Amniotic epithelial cell (primary cell): ENCODE measurements at regions not wholly inside any gene's neighbourhood (a gene's known extent, or its start where the extent isn't known, plus 50 kb on each side); places are given as distances from the start of the nearest gene placed in this dataset.

Experiments used
- DNase-seq: peaks from one replicate; pipeline ENCODE4 v3.0.0-alpha.2; 2010; ENCODE audit warnings: low read depth

GRCh38 chr1:34409689-34410229, 233.1 kb downstream of the C1orf94 start:
- no peak for DNase-seq

DNA sequence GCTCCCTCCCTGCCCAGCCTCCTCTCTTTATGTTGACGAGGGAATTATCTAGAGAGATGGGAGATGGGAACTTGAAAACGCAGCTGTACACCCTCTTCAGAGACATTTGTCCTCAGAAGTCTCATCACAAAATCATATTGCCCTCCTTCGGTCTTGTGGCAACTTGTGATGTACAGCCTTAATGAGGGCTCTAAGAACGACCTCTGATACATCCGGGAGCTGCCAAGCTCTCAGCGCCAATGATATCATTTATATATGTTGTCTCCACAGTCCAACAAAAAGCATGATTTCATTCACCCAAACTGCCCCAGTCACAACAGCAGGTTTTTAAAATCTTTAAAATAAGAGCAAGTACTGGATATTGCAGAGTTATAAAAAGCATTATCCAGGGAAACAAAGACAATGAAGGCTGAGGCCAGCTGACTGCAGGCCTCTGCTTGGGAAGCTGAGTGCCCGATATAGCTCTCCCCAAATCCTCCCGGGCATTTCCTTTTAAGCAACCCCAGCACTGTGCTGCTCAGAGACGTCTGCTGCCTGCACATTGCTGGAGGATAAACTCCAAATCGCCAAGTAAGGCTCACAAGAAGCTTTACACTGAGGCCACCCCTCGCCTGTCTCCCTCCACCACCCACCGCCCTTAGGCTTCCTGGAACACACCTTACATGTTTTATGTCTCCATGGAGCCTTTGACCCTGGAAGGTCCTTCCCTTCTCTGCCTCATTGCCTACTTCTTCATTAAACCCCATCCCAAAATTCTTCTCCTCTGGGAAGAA, 236.1 kb downstream of the C1orf94 start:
- DNase-seq: no peak

GRCh38 chr1:34415140-34415539, 238.4 kb downstream of the C1orf94 start:
- DNase-seq: no peak

GRCh38 chr1:34418166-34418565, 241.5 kb downstream of the C1orf94 start:
- no peak for DNase-seq

DNA sequence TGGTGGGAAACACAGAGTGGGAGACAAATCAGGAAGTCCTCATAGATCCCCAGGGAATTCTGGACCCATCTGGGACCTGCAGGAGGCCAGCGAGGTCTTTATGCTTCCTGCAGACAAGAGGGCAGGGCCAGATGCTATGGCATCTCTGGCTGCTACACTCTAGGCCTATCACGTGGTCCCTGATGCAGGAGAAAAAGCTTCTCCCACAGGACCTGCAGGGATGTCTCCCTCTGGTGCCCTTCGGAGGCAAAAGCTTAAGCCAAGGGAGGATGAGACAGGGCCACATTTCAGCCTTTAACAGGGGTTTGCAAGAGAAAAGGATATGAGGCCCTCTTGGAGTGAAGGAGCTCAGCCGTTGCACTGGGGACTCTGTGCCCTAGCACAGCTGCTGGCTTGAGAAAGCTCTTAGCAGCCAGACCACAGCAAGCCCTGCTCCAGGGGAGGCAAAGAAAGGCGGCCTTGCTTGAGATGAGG, 243.0 kb downstream of the C1orf94 start:
- no peak for DNase-seq

GRCh38 chr1:34425046-34425445, 248.3 kb downstream of the C1orf94 start:
- no peak for DNase-seq

DNA sequence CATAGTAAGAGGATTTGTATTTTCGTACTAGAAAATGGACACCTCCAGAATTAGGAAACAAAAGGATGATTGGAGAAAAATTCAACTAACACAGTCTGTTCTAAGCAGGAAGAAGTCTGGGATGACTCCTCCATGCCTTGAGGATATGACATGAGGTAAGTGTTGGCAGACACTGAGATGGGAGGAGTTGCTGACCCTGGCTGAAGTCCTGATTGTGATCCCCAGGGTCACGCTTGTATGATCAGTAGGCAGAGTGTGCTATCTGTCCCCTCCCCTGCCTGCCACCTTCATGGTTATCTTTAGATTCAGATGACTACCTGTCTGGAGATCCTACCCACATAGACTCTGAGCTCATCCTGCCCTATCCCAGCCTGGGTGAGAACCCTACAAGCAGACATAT, 249.1 kb downstream of the C1orf94 start:
- no peak for DNase-seq

DNA sequence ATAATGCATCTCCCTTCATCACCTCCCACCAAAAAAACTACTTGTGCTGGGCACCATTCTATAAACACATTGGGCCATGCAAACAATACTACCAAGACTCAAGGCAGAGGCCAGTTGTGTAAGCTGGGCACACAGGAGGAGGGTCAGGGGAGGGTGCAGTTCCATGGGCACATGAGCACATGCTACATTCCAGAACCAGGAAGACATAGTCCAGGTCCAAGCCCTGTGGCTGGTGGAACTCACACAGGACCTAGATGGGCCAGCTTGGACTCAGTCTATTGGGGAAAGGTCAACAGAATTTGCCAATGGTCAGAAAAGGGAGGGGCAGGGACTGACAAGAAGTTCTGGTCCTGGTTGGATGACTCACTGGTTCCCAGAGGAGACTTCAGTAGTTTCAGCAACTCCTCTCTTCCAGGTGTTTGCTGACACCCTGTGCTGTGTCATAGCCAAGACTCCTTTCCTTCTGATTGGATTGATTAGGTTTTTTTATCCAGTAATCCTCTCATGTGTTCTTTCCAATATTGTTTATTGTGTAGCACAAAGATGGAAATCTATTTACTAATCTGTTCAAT, 249.7 kb downstream of the C1orf94 start:
- no peak for DNase-seq

- DNase-seq: no peak
These were observed 250.5 kb downstream of the C1orf94 start for GRCh38 chr1:34427170-34427569.

GRCh38 chr1:34433099-34433498, 256.4 kb downstream of the C1orf94 start:
- DNase-seq: no peak

DNA sequence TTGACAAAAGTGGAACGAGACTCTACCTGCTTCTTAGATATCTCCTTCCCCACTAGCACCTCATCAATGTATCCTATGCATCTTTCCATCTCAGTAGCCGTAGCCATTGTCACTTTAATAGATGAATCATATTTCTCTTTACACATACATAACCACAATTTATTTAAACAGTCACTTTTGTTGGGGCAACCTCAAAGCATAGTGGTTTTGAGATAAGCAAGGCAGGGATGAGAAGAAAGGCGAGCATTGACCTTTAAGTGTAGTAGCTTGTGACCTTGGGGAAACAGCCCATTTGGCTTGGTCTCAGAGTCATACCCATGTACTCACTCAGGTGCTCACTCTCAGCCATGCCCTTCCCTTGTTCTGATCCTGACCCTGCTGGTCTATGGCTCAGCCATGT, 260.1 kb downstream of the C1orf94 start:
- no peak for DNase-seq

- DNase-seq: no peak
These were observed 264.8 kb downstream of the C1orf94 start for GRCh38 chr1:34441259-34442069.

DNA sequence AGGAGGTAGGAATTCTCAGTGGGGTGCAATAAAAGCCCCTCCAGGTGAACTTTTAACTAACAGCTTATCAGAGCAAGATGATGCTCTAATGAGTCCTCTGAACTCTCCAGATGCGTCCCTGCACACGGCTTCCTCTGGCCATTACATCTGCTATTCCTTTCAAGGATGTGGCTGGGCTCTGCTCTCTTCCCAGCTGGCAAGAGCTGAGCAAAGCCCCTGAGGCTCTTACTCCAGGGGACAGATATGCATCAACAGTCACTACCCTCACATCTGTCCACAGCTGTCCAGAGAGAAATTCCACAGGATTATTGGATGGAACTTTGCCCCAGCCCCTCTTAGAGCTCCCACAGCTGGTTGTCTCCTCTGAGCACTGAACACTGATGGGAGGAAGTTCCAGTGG, 267.8 kb downstream of the C1orf94 start:
- DNase-seq: no peak

DNA sequence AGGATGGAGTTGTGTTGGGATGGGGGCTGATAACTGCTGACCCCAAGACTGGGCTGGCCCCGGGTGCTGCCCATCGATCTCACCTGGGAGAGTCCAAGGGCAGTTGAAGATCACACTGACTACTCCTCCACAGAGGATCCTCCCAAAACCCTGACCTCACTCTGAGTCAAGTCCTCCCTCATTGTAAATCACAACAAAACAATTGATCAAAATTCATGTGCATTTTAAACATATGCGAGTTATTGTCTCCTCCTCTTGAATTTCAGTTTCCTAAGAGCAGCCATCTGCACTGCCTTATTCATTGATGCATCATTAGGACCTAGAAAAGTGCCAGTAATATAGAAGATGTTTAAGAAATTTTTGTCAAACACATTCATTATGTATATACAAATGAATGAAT, 273.6 kb downstream of the C1orf94 start:
- no peak for DNase-seq

DNA sequence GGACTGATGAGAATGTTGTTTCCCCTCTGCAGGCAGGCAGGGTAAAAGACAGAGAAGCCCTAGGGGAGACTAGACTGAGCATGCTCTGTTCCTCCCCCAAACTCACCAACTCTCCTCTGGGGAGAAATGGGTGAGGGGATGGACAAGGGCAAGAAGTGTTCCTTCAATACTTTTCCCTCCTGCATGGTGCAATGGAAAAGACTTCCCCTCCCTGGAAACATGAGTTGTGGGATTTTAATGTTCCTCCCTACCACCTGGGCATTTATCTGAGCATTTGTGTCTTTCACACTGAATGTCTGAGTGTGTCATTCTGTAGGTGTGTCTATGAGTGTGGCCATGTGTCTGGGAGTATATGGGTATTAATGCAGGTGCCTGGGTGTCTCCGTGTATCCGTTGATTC, 275.7 kb downstream of the C1orf94 start:
- no peak for DNase-seq

GRCh38 chr1:34455121-34455520, 278.4 kb downstream of the C1orf94 start:
- no peak for DNase-seq

DNA sequence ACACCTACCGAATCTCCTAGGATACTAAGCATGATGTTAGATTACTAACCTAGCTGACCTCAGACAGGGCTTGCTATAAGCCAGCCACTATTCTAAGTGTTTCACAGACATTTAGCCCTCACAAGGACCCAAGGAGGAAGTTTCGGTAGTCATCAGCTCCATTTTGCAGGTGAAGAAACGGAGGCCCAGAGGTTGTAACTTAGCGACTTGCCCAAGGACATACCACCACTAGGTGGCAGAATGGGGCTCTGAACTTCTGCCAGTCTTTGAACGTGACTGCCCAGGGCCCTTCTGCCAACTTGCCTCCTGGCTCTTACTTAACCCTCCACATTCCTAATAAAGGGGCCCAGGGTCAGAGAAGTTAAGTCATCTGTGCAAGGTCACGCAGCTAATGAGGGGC, 283.5 kb downstream of the C1orf94 start:
- DNase-seq: no peak

DNA sequence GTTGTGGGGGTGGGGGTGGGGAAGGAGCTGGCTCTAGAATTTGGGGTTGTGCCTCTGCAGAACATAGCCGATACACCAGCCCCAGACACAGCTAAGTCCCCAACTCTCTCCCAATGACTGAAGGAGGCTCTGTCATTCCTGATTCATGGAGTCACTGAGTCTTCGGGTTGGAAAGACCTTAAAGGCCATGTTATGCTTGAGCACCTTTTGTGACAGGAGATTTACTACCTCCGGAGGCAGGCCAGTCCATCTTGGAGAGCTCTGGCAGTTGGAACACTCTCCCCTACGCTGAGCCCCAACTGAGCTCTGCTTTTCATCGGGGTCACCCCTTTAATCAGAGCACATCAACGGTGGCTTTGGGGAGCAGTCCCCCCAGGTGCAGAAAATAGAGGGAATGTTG, 284.4 kb upstream of the GJB5 start:
- no peak for DNase-seq

DNA sequence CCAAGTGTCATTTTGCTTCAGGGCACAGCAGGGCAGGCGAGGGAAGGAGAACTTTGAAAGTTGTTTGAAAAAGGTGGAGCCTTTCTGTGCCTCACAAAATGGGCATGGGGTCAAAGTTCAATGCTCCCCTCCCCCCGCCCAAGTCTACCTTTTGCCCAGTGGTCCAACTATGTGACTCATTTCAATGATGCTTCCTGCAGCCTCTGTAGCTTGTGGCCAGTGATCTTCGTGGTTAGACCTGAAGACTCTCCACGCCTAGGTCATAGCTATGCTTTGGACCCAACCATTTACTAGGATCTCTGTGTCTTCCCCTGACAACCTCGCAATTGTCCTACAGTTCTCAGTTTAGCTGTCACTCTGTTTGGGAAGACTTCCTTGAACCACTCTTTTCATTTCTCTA, 280.3 kb upstream of the GJB5 start:
- no peak for DNase-seq

- no peak for DNase-seq
These were observed 278.5 kb upstream of the GJB5 start for GRCh38 chr1:34476371-34476770.

- no peak for DNase-seq
These were observed 277.2 kb upstream of the GJB5 start for GRCh38 chr1:34477632-34478141.

DNA sequence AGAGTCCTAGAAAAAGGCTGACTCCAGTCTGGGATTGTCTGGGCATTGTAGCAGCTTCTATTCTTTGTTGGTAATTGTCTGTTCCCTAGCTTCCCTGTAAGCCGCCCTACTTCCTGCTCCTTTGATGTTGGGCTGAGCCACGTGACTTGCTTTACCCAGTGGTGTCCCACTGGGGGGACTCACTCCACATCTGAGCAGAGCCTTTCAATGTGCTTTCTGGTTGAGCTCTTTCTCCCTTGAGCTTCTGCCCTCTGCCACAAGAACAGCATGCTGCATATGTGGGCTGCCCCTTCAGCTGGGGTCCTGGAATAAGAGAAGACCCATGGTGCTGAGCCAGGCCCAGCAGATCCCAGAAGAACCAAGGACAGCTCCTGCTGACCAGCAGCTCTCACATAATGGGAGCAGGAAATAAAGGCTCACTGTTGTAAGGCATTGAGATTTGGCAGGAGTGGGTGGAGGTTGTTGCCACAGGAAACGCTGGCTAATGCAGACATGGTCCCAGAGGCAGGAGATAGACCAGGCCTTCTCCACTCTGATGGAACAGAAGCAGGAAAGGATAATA, 276.3 kb upstream of the GJB5 start:
- no peak for DNase-seq
